Activated CD8-positive, alpha-beta T cell treated with anti-CD3 and anti-CD28 coated beads, Interleukin-2, amount 10 ng/mL, durations not matched to agents 7 days and 5 days (primary cell): ENCODE measurements at regions not wholly inside any gene's neighbourhood (a gene's known extent, or its start where the extent isn't known, plus 50 kb on each side); places are given as distances from the start of the nearest gene placed in this dataset.

Experiments used
- ATAC-seq: fragments of 150-1000 bp; cut with Tn5 transposase; one replicate; pipeline ENCODE4 v1.10.0; 2021; ENCODE audit warnings: moderate library complexity
- CTCF ChIA-PET: fragments of 350-600 bp; sonication (Branson Sonifier 250); formaldehyde crosslinking; loops from one replicate; lab custom pipeline; 2021; ENCODE audit warnings: antibody characterized with exemption; lab: Charles Lee
- POLR2A ChIA-PET: fragments of 350-600 bp; sonication (Branson Sonifier 250); formaldehyde crosslinking; loops from one replicate; lab custom pipeline; 2021; ENCODE audit warnings: antibody characterized with exemption; lab: Charles Lee
- DNase-seq: peaks from one replicate; pipeline ENCODE4 v3.0.0-alpha.2; 2020
- H3K27ac Mint-ChIP-seq: one replicate; pipeline ENCODE4 v1.8.0; 2021; ENCODE audit warnings: mild to moderate bottlenecking, mixed read lengths
- H3K27me3 Mint-ChIP-seq: one replicate; pipeline ENCODE4 v1.8.0; 2021; ENCODE audit warnings: low read depth, mixed read lengths
- H3K36me3 Mint-ChIP-seq: one replicate; pipeline ENCODE4 v1.8.0; 2021; ENCODE audit warnings: low read depth, mixed read lengths
- H3K4me1 Mint-ChIP-seq: one replicate; pipeline ENCODE4 v1.8.0; 2021; ENCODE audit warnings: low read depth, mixed read lengths
- H3K4me3 Mint-ChIP-seq: one replicate; pipeline ENCODE4 v1.8.0; 2021; ENCODE audit warnings: mild to moderate bottlenecking, mixed read lengths
- H3K9me3 Mint-ChIP-seq: one replicate; pipeline ENCODE4 v1.8.0; 2022; ENCODE audit warnings: mixed read lengths; ENCODE audit not compliant: insufficient read depth

- H3K4me3 Mint-ChIP-seq: no peak overlapping the region
- no peaks in the 10 kb centered on the region for H3K9me3 Mint-ChIP-seq
- no peaks in the 10 kb centered on the region for H3K4me1 Mint-ChIP-seq
- ATAC-seq (no peak), DNase-seq (no peak)
- H3K27me3 Mint-ChIP-seq: peaks cover 7% of the 10 kb centered on the region
- no peak overlapping the region for H3K27ac Mint-ChIP-seq
- POLR2A ChIA-PET: no interaction called here
- CTCF ChIA-PET: no interaction called here
- no peaks in the 10 kb centered on the region for H3K36me3 Mint-ChIP-seq
Observed at GRCh38 chr2:234627308-234627707, 130.4 kb upstream of the ARL4C start.

GRCh38 chr2:234626566-234627130 lies 129.8 kb upstream of the ARL4C start:
- Mint-ChIP-seq H3K4me1 (no peaks in the 10 kb centered on the region), H3K27me3 (peaks cover 7% of the 10 kb centered on the region), H3K9me3 (no peaks in the 10 kb centered on the region), H3K36me3 (no peaks in the 10 kb centered on the region), H3K27ac (no peak overlapping the region), H3K4me3 (no peak overlapping the region)
- ATAC-seq (no peak), DNase-seq (no peak)
- ChIA-PET POLR2A (no interaction called here), CTCF (no interaction called here)

GRCh38 chr2:234625626-234626250 lies 128.9 kb upstream of the ARL4C start:
- Mint-ChIP-seq H3K27me3 (peaks cover 7% of the 10 kb centered on the region), H3K4me1 (no peaks in the 10 kb centered on the region), H3K9me3 (no peaks in the 10 kb centered on the region), H3K36me3 (no peaks in the 10 kb centered on the region), H3K4me3 (no peak overlapping the region), H3K27ac (no peak overlapping the region)
- CTCF ChIA-PET: no interaction called here
- DNase-seq: no peak
- POLR2A ChIA-PET: no interaction called here
- ATAC-seq: no peak

- CTCF ChIA-PET: no interaction called here
- H3K9me3 Mint-ChIP-seq: no peaks in the 10 kb centered on the region
Observed at GRCh38 chr2:234623521-234623991, 126.7 kb upstream of the ARL4C start.

GRCh38 chr2:234621120-234621519 lies 124.2 kb upstream of the ARL4C start:
- ChIA-PET CTCF (no interaction called here), POLR2A (no interaction called here)
- Mint-ChIP-seq H3K27ac (no peak overlapping the region), H3K4me1 (peaks cover 5% of the 10 kb centered on the region), H3K27me3 (peaks cover 8% of the 10 kb centered on the region), H3K36me3 (no peaks in the 10 kb centered on the region), H3K9me3 (no peaks in the 10 kb centered on the region), H3K4me3 (no peak overlapping the region)
- no peak for DNase-seq
- no peak for ATAC-seq

More at GRCh38 chr2:234623521-234623991, 126.7 kb upstream of the ARL4C start:
- H3K4me1 Mint-ChIP-seq: peaks cover 5% of the 10 kb centered on the region
- H3K4me3 Mint-ChIP-seq: no peak overlapping the region
- peaks cover 9% of the 10 kb centered on the region for H3K27me3 Mint-ChIP-seq
- no peak for ATAC-seq
- DNase-seq: no peak
- H3K36me3 Mint-ChIP-seq: no peaks in the 10 kb centered on the region
- POLR2A ChIA-PET: interaction anchor here (0.6 kb wide), 1 partner anchor 102 kb away, joined by 4 read pairs; no protein-coding TSS in a partner anchor
- no peak overlapping the region for H3K27ac Mint-ChIP-seq

- no peak for ATAC-seq
- Mint-ChIP-seq H3K27ac (no peak overlapping the region), H3K4me1 (peaks cover 5% of the 10 kb centered on the region), H3K4me3 (no peak overlapping the region), H3K36me3 (no peaks in the 10 kb centered on the region), H3K9me3 (no peaks in the 10 kb centered on the region), H3K27me3 (peaks cover 8% of the 10 kb centered on the region)
- no peak for DNase-seq
- POLR2A ChIA-PET: no interaction called here
- CTCF ChIA-PET: interaction anchor here (1.0 kb wide), 1 partner anchor 9 kb away, joined by 3 read pairs; no protein-coding TSS in a partner anchor
Observed at GRCh38 chr2:234620018-234620417, 123.1 kb upstream of the ARL4C start.

GRCh38 chr2:234615643-234616356 lies 118.9 kb upstream of the ARL4C start:
- ATAC-seq: no peak
- H3K36me3 Mint-ChIP-seq: no peaks in the 10 kb centered on the region
- CTCF ChIA-PET: no interaction called here
- no peak overlapping the region for H3K27ac Mint-ChIP-seq
- no peak for DNase-seq
- peaks cover 5% of the 10 kb centered on the region for H3K4me1 Mint-ChIP-seq
- H3K4me3 Mint-ChIP-seq: no peak overlapping the region
- POLR2A ChIA-PET: no interaction called here
- no peaks in the 10 kb centered on the region for H3K9me3 Mint-ChIP-seq
- peaks cover 8% of the 10 kb centered on the region for H3K27me3 Mint-ChIP-seq

- DNase-seq: no peak
- no peak overlapping the region for H3K4me3 Mint-ChIP-seq
Observed at GRCh38 chr2:234611209-234611608, 114.3 kb upstream of the ARL4C start.

GRCh38 chr2:234608946-234609345 lies 112.1 kb upstream of the ARL4C start:
- Mint-ChIP-seq H3K4me3 (no peak overlapping the region), H3K9me3 (no peaks in the 10 kb centered on the region), H3K27me3 (no peaks in the 10 kb centered on the region), H3K36me3 (no peaks in the 10 kb centered on the region), H3K27ac (no peak overlapping the region), H3K4me1 (no peaks in the 10 kb centered on the region)
- no peak for DNase-seq
- POLR2A ChIA-PET: no interaction called here
- no peak for ATAC-seq
- CTCF ChIA-PET: no interaction called here

More at GRCh38 chr2:234611209-234611608, 114.3 kb upstream of the ARL4C start:
- CTCF ChIA-PET: interaction anchor here (1.0 kb wide), 2 partner anchors 9 to 15 kb away, joined by 3 read pairs; no protein-coding TSS in a partner anchor
- Mint-ChIP-seq H3K4me1 (no peaks in the 10 kb centered on the region), H3K27me3 (no peaks in the 10 kb centered on the region), H3K9me3 (no peaks in the 10 kb centered on the region), H3K36me3 (no peaks in the 10 kb centered on the region), H3K27ac (no peak overlapping the region)
- no peak for ATAC-seq
- POLR2A ChIA-PET: no interaction called here

- no peaks in the 10 kb centered on the region for H3K9me3 Mint-ChIP-seq
- no peak for ATAC-seq
- CTCF ChIA-PET: no interaction called here
- no peak overlapping the region for H3K4me3 Mint-ChIP-seq
- no peak overlapping the region for H3K27ac Mint-ChIP-seq
- POLR2A ChIA-PET: no interaction called here
- H3K36me3 Mint-ChIP-seq: no peaks in the 10 kb centered on the region
- no peaks in the 10 kb centered on the region for H3K27me3 Mint-ChIP-seq
- no peak for DNase-seq
- no peaks in the 10 kb centered on the region for H3K4me1 Mint-ChIP-seq
Observed at GRCh38 chr2:234607691-234608090, 110.8 kb upstream of the ARL4C start.

- H3K36me3 Mint-ChIP-seq: no peaks in the 10 kb centered on the region
- H3K9me3 Mint-ChIP-seq: no peaks in the 10 kb centered on the region
- no peaks in the 10 kb centered on the region for H3K27me3 Mint-ChIP-seq
- no peak for DNase-seq
- no peak for ATAC-seq
- H3K4me3 Mint-ChIP-seq: no peak overlapping the region
- H3K27ac Mint-ChIP-seq: no peak overlapping the region
- H3K4me1 Mint-ChIP-seq: no peaks in the 10 kb centered on the region
- POLR2A ChIA-PET: no interaction called here
- CTCF ChIA-PET: no interaction called here
Observed at GRCh38 chr2:234606896-234607295, 110.0 kb upstream of the ARL4C start.

GRCh38 chr2:234603619-234604018 lies 106.7 kb upstream of the ARL4C start:
- Mint-ChIP-seq H3K4me1 (no peaks in the 10 kb centered on the region), H3K4me3 (no peak overlapping the region), H3K27me3 (peaks cover 5% of the 10 kb centered on the region), H3K27ac (no peak overlapping the region), H3K36me3 (no peaks in the 10 kb centered on the region), H3K9me3 (no peaks in the 10 kb centered on the region)
- CTCF ChIA-PET: no interaction called here
- no peak for DNase-seq
- no peak for ATAC-seq
- POLR2A ChIA-PET: no interaction called here
